T-helper 1 cell (primary cell): ENCODE measurements at regions not wholly inside any gene's neighbourhood (a gene's known extent, or its start where the extent isn't known, plus 50 kb on each side); places are given as distances from the start of the nearest gene placed in this dataset.
"Not testable (repeated sequence)": the region's sequence is repeated elsewhere in the genome, so short reads cannot be mapped to it uniquely, and the experiment has no call there.

Experiments
- DNase-seq, 5 donors: peaks; one replicate each; pipeline ENCODE4 v3.0.0-alpha.2; 2012 to 2020

GRCh38 chr12:46884362-46884761, 58.6 kb upstream of the SLC38A4 start:
- no peak for DNase-seq

GRCh38 chr12:46886541-46887041, 60.8 kb upstream of the SLC38A4 start:
- no peak for DNase-seq

GRCh38 chr12:46887870-46888269, 62.1 kb upstream of the SLC38A4 start:
- DNase-seq, result no peak

- DNase-seq, result no peak
Measured at GRCh38 chr12:46888568-46888967, 62.8 kb upstream of the SLC38A4 start.

GRCh38 chr12:46891306-46891705, 65.5 kb upstream of the SLC38A4 start:
- DNase-seq, result no peak

GRCh38 chr12:46892034-46892705, 66.4 kb upstream of the SLC38A4 start:
- DNase-seq, result no peak

- DNase-seq, result no peak
Measured at GRCh38 chr12:46892887-46893286, 67.1 kb upstream of the SLC38A4 start.

GRCh38 chr12:46893434-46893833, 67.6 kb upstream of the SLC38A4 start:
- DNase-seq, result no peak

- no peak for DNase-seq
Measured at GRCh38 chr12:46895726-46896125, 69.9 kb upstream of the SLC38A4 start.

GRCh38 chr12:46896680-46897079, 70.9 kb upstream of the SLC38A4 start:
- DNase-seq, result no peak

- no peak for DNase-seq
Measured at GRCh38 chr12:46898152-46898931, 72.5 kb upstream of the SLC38A4 start.

- DNase-seq, result no peak
Measured at GRCh38 chr12:46898989-46899388, 73.2 kb upstream of the SLC38A4 start.

GRCh38 chr12:46900734-46901463, 75.1 kb upstream of the SLC38A4 start:
- no peak for DNase-seq

- no peak for DNase-seq
Measured at GRCh38 chr12:46901464-46902205, 75.8 kb upstream of the SLC38A4 start.

GRCh38 chr12:46903058-46903457, 77.3 kb upstream of the SLC38A4 start:
- DNase-seq, result no peak

GRCh38 chr12:46904406-46905238, 78.8 kb upstream of the SLC38A4 start:
- no peak for DNase-seq

- not testable (repeated sequence) for DNase-seq
Measured at GRCh38 chr12:46905239-46905627, 79.4 kb upstream of the SLC38A4 start.

GRCh38 chr12:46907791-46908190, 82.0 kb upstream of the SLC38A4 start:
- no peak for DNase-seq

GRCh38 chr12:46908236-46908935, 82.6 kb upstream of the SLC38A4 start:
- DNase-seq, result no peak

- DNase-seq, result no peak
Measured at GRCh38 chr12:46908936-46909635, 83.3 kb upstream of the SLC38A4 start.

GRCh38 chr12:46910830-46911229, 85.0 kb upstream of the SLC38A4 start:
- DNase-seq, result no peak
